ENCODE measurements at regions not wholly inside any gene's neighbourhood (a gene's known extent, or its start where the extent isn't known, plus 50 kb on each side); places are given as distances from the start of the nearest gene placed in this dataset.

DNA sequence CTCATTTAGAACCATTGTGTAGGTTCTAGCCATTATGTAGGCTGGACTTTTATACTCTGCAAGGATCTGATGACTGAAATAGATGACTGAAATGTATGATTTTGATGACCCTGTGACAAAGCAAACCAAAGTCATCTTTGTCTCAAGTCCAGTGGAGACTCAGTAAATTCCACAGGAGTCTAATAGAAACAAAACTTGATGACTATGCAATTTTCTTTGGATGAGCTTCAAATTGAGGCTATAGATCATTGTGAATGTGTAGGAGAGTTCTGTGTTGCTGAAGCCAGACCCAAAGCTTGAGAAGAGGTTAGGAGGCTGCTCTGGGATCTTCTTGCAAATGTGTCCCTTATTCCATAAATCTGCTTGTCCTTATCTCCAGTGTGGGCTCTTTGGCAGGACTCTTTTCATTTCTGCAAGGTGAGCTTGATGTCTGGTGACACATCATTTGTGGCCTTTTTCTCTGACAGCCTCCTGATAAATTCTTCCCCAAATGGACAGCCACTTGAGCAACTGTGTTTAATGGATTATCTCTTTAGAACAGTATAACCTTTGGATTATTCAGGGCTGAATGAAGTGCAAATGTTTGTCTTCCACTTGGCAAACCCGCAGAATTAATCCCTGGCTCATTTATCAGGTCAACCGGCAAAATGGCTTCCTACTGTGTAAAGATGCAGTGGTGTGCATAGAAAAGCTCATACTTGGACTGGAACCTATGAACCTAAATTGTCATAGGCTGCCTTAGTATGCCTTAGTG is 235.1 kb upstream of the ANKH start:
- TF ChIP-seq POLR2A (IDR thresholded peaks at IDR 0.05): no peak
- no peak for TF ChIP-seq CTCF (IDR thresholded peaks at IDR 0.05)

All from testis (tissue), 2 donors.